Upper lobe of left lung (tissue), 6 donors: ENCODE measurements at regions not wholly inside any gene's neighbourhood (a gene's known extent, or its start where the extent isn't known, plus 50 kb on each side); places are given as distances from the start of the nearest gene placed in this dataset.

Source experiments
- ATAC-seq, 2 donors: fragments of 200-7000 bp; cut with Tn5 transposase; one replicate each; pipeline ENCODE4 v1.9.1; 2022; ENCODE audit warnings: mild to moderate bottlenecking in 2 of 2, moderate library complexity in 2 of 2; ENCODE audit not compliant: low FRiP score in 2 of 2
- DNase-seq, 2 donors: peaks; one replicate each; pipeline ENCODE4 v3.0.0-alpha.2; 2019 to 2020
- H3K27ac ChIP-seq, 4 donors: fragments of 200-600 bp; sonication (generic); one replicate each; pipeline ENCODE4 v1.5.1; 2016 to 2019
- H3K27me3 ChIP-seq, 4 donors: fragments of 200-600 bp; sonication (generic); one replicate each; pipeline ENCODE4 v1.5.1; 2017 to 2019
- H3K36me3 ChIP-seq, 4 donors: fragments of 200-600 bp; sonication (generic); one replicate each; pipeline ENCODE4 v1.5.1; 2016 to 2019
- H3K4me1 ChIP-seq, 4 donors: fragments of 200-600 bp; sonication (generic); one replicate each; pipeline ENCODE4 v1.5.1; 2018 to 2019
- H3K4me3 ChIP-seq, 4 donors: fragments of 200-600 bp; sonication (generic); one replicate each; pipeline ENCODE4 v1.5.1; 2017 to 2019; ENCODE audit warnings: mild to moderate bottlenecking in 2 of 4, moderate library complexity in 1 of 4
- H3K9me3 ChIP-seq, 4 donors: fragments of 200-600 bp; sonication (generic); one replicate each; pipeline ENCODE4 v1.5.1; 2018 to 2019
- CTCF ChIP-seq, 6 experiments: fragments of 450-650 bp in 4 of 6; fragments of 200-600 bp in 2 of 6; sonication (generic) in 2 of 6; IDR thresholded peaks; one replicate each; pipeline ENCODE4 v1.5.1; 2016 to 2019; ENCODE audit warnings: antibody characterized with exemption in 6 of 6
- EP300 ChIP-seq, 4 donors: sonication (generic); formaldehyde crosslinking; IDR thresholded peaks; one replicate each; pipeline ENCODE4 v1.5.1; 2017; ENCODE audit warnings: antibody characterized with exemption in 4 of 4, control low read depth in 2 of 4
- POLR2A ChIP-seq, 4 donors: fragments of 450-650 bp; IDR thresholded peaks; one replicate each; pipeline ENCODE4 v1.5.1; 2016 to 2017; ENCODE audit warnings: antibody characterized with exemption in 4 of 4, mild to moderate bottlenecking in 2 of 4
- POLR2AphosphoS5 ChIP-seq, 2 donors: sonication (generic); formaldehyde crosslinking; IDR thresholded peaks; one replicate each; pipeline ENCODE4 v1.5.1; 2017; ENCODE audit warnings: antibody characterized with exemption in 2 of 2
- WGBS, 2 donors: methylation state at CpG; one replicate each; pipeline ENCODE4 v1.1.5; 2017 to 2018; 5-methylcytosine and 5-hydroxymethylcytosine counted together
- donor health status: DM: no; HTN: no; CAD: no; lungs with moderate emphysema.
- donor health status: DM: no; HTN: yes; CAD: no; lungs with severe emphysema.

GRCh38 chr4:166435449-166435848 lies 562.4 kb downstream of the TLL1 start:
- Histone ChIP-seq H3K4me3 (no peak overlapping the region), H3K27ac (no peak overlapping the region), H3K9me3 (no peaks in the 10 kb centered on the region), H3K36me3 (no peaks in the 10 kb centered on the region), H3K27me3 (no peaks in the 10 kb centered on the region), H3K4me1 (no peaks in the 10 kb centered on the region)
- ATAC-seq (no peak), DNase-seq (no peak)
- TF ChIP-seq EP300 (IDR thresholded peaks at IDR 0.05), result no peak
- TF ChIP-seq CTCF (IDR thresholded peaks at IDR 0.05), result no peak
- TF ChIP-seq POLR2AphosphoS5 (IDR thresholded peaks at IDR 0.05), result no peak
- TF ChIP-seq POLR2A (IDR thresholded peaks at IDR 0.05), result no peak
- WGBS, 2 donors, result 31 to 57% methylated on average over 1 of the region's 1 CpG

- no peaks in the 10 kb centered on the region for H3K4me1 ChIP-seq
- ATAC-seq, result no peak
- 83 to 100% methylated on average over 1 of the region's 1 CpG for WGBS, 2 donors
Observed at GRCh38 chr4:166458756-166459155, 585.7 kb downstream of the TLL1 start.

GRCh38 chr4:166459621-166460020 lies 586.6 kb downstream of the TLL1 start:
- Histone ChIP-seq H3K4me1 (no peaks in the 10 kb centered on the region), H3K36me3 (no peaks in the 10 kb centered on the region), H3K27ac (no peak overlapping the region), H3K4me3 (no peak overlapping the region), H3K9me3 (no peaks in the 10 kb centered on the region), H3K27me3 (no peaks in the 10 kb centered on the region)
- 71 to 84% methylated on average over 4 to 5 of the region's 5 CpGs for WGBS, 2 donors
- ATAC-seq, result no peak
- no peak for DNase-seq
- TF ChIP-seq POLR2A (IDR thresholded peaks at IDR 0.05), result no peak
- TF ChIP-seq POLR2AphosphoS5 (IDR thresholded peaks at IDR 0.05), result no peak
- TF ChIP-seq CTCF (IDR thresholded peaks at IDR 0.05), result no peak
- no peak for TF ChIP-seq EP300 (IDR thresholded peaks at IDR 0.05)

More at GRCh38 chr4:166458756-166459155, 585.7 kb downstream of the TLL1 start:
- no peak for DNase-seq
- Histone ChIP-seq H3K36me3 (no peaks in the 10 kb centered on the region), H3K27ac (no peak overlapping the region), H3K27me3 (no peaks in the 10 kb centered on the region), H3K4me3 (no peak overlapping the region), H3K9me3 (no peaks in the 10 kb centered on the region)
- TF ChIP-seq CTCF (IDR thresholded peaks at IDR 0.05) (no peak), POLR2A (IDR thresholded peaks at IDR 0.05) (no peak), EP300 (IDR thresholded peaks at IDR 0.05) (no peak), POLR2AphosphoS5 (IDR thresholded peaks at IDR 0.05) (no peak)

- no peak for TF ChIP-seq POLR2AphosphoS5 (IDR thresholded peaks at IDR 0.05)
- TF ChIP-seq POLR2A (IDR thresholded peaks at IDR 0.05), result no peak
- no peak for TF ChIP-seq EP300 (IDR thresholded peaks at IDR 0.05)
- no peak for TF ChIP-seq CTCF (IDR thresholded peaks at IDR 0.05)
- H3K27ac ChIP-seq, result no peak overlapping the region
Observed at GRCh38 chr4:166460769-166461550, 587.9 kb downstream of the TLL1 start.

GRCh38 chr4:166481055-166481454 lies 608.0 kb downstream of the TLL1 start:
- Histone ChIP-seq H3K36me3 (no peaks in the 10 kb centered on the region), H3K9me3 (no peaks in the 10 kb centered on the region), H3K27ac (no peak overlapping the region), H3K4me3 (no peak overlapping the region), H3K4me1 (no peaks in the 10 kb centered on the region), H3K27me3 (no peaks in the 10 kb centered on the region)
- ATAC-seq (no peak), DNase-seq (no peak)
- TF ChIP-seq POLR2AphosphoS5 (IDR thresholded peaks at IDR 0.05), result no peak
- no peak for TF ChIP-seq CTCF (IDR thresholded peaks at IDR 0.05)
- TF ChIP-seq POLR2A (IDR thresholded peaks at IDR 0.05), result no peak
- TF ChIP-seq EP300 (IDR thresholded peaks at IDR 0.05), result no peak
- WGBS, 2 donors, result 59 to 66% methylated on average over 2 of the region's 2 CpGs

More at GRCh38 chr4:166460769-166461550, 587.9 kb downstream of the TLL1 start:
- DNase-seq (no peak), ATAC-seq (no peak)
- Histone ChIP-seq H3K36me3 (no peaks in the 10 kb centered on the region), H3K9me3 (no peaks in the 10 kb centered on the region), H3K4me3 (no peak overlapping the region), H3K4me1 (no peaks in the 10 kb centered on the region), H3K27me3 (no peaks in the 10 kb centered on the region)
- WGBS, 2 donors, result 67 to 77% methylated on average over 3 of the region's 3 CpGs
